SK-N-SH (cell line): ENCODE measurements at regions not wholly inside any gene's neighbourhood (a gene's known extent, or its start where the extent isn't known, plus 50 kb on each side); places are given as distances from the start of the nearest gene placed in this dataset.
"Not testable (repeated sequence)": the region's sequence is repeated elsewhere in the genome, so short reads cannot be mapped to it uniquely, and the experiment has no call there.

Source experiments
- CTCF ChIA-PET: fragments of 300-600, 350-600 bp; formaldehyde crosslinking; extraction: SDS; loops from one replicate; lab custom pipeline; 2021; lab: Yijun Ruan, JAX
- POLR2A ChIA-PET: fragments of 350-600 bp; sonication (Branson Sonifier 250); formaldehyde crosslinking; extraction: SDS; loops from one replicate; lab custom pipeline; 2020; ENCODE audit warnings: antibody characterized with exemption, inconsistent platforms; lab: Yijun Ruan, JAX
- DNase-seq: peaks from one replicate; pipeline ENCODE4 v3.0.0; 2012
- H2AFZ ChIP-seq: fragments of 200-600 bp; sonication (generic); 2 replicates; pipeline ENCODE4 v1.8.1; 2016; ENCODE audit warnings: antibody characterized with exemption, mild to moderate bottlenecking, low read depth
- H3F3A ChIP-seq: fragments of 200-600 bp; sonication (generic); replicated peaks from 2 replicates; pipeline ENCODE3; 2016; ENCODE audit warnings: antibody characterized with exemption, mild to moderate bottlenecking; ENCODE audit not compliant: insufficient read depth
- H3K27ac ChIP-seq, 2 experiments: fragments of 200-500 bp in 1 of 2; fragments of 200-600 bp in 1 of 2; sonication (Bioruptor generic) in 1 of 2; sonication (generic), shearing (Covaris generic) in 1 of 2; 2 replicates each; pipeline versions ENCODE4 v1.5.1 to v1.6.1; 2014 to 2016; ENCODE audit warnings: low read depth in 2 of 2, inconsistent platforms in 1 of 2, low read length in 1 of 2, mild to moderate bottlenecking in 1 of 2, mixed read lengths in 1 of 2
- H3K27me3 ChIP-seq: fragments of 200-600 bp; sonication (generic), shearing (Covaris generic); 2 replicates; pipeline ENCODE4 v1.6.1; 2016; ENCODE audit warnings: mixed run types; ENCODE audit not compliant: insufficient read depth
- H3K36me3 ChIP-seq, 2 experiments: fragments of 200-500 bp in 1 of 2; fragments of 200-600 bp in 1 of 2; sonication (Bioruptor generic) in 1 of 2; sonication (generic) in 1 of 2; replicated peaks in 1 of 2; 2 replicates each; pipeline versions ENCODE3 to v1.5.1; 2014 to 2016; ENCODE audit warnings: low read length in 1 of 2, mild to moderate bottlenecking in 1 of 2; ENCODE audit not compliant: insufficient read depth in 2 of 2, control insufficient read depth in 1 of 2
- H3K4me1 ChIP-seq, 2 experiments: fragments of 200-500 bp in 1 of 2; fragments of 200-600 bp in 1 of 2; sonication (Bioruptor generic) in 1 of 2; sonication (generic), shearing (Covaris generic) in 1 of 2; 2 replicates each; pipeline versions ENCODE4 v1.5.1 to v1.6.1; 2014 to 2016; ENCODE audit warnings: low read depth in 1 of 2, low read length in 1 of 2, mixed run types in 1 of 2; ENCODE audit not compliant: insufficient read depth in 2 of 2, control insufficient read depth in 1 of 2
- H3K4me2 ChIP-seq: fragments of 200-600 bp; sonication (generic), shearing (Covaris generic); 2 replicates; pipeline ENCODE4 v1.6.1; 2017; ENCODE audit warnings: mixed run types
- H3K4me3 ChIP-seq, 2 experiments: fragments of 200-500 bp in 1 of 2; fragments of 200-600 bp in 1 of 2; sonication (Bioruptor generic) in 1 of 2; sonication (generic), shearing (Covaris generic) in 1 of 2; 2 replicates each; pipeline versions ENCODE4 v1.5.1 to v1.8.1; 2014 to 2016; ENCODE audit warnings: low read depth in 2 of 2, inconsistent platforms in 1 of 2, low read length in 1 of 2, mild to moderate bottlenecking in 1 of 2, mixed read lengths in 1 of 2, moderate library complexity in 1 of 2
- H3K79me2 ChIP-seq: fragments of 200-600 bp; sonication (generic); 2 replicates; pipeline ENCODE4 v1.8.1; 2017; ENCODE audit warnings: mild to moderate bottlenecking; ENCODE audit not compliant: insufficient read depth
- H3K9ac ChIP-seq: fragments of 200-600 bp; sonication (generic); 2 replicates; pipeline ENCODE4 v1.6.1; 2017; ENCODE audit warnings: mixed run types
- H3K9me2 ChIP-seq: fragments of 200-600 bp; sonication (generic); 2 replicates; pipeline ENCODE4 v1.6.1; 2017; ENCODE audit warnings: mixed run types
- H3K9me3 ChIP-seq: fragments of 200-600 bp; sonication (generic); 2 replicates; pipeline ENCODE4 v1.6.1; 2017; ENCODE audit warnings: mixed run types, mild to moderate bottlenecking, moderate library complexity
- H4K20me1 ChIP-seq: fragments of 200-600 bp; sonication (generic); 2 replicates; pipeline ENCODE4 v1.6.1; 2017; ENCODE audit warnings: mild to moderate bottlenecking, mixed run types; ENCODE audit not compliant: insufficient read depth
- WGBS: methylation state at CpG from one replicate; pipeline ENCODE4 v1.1.6; 2017; ENCODE audit warnings: low lambda C conversion rate; 5-methylcytosine and 5-hydroxymethylcytosine counted together

DNA sequence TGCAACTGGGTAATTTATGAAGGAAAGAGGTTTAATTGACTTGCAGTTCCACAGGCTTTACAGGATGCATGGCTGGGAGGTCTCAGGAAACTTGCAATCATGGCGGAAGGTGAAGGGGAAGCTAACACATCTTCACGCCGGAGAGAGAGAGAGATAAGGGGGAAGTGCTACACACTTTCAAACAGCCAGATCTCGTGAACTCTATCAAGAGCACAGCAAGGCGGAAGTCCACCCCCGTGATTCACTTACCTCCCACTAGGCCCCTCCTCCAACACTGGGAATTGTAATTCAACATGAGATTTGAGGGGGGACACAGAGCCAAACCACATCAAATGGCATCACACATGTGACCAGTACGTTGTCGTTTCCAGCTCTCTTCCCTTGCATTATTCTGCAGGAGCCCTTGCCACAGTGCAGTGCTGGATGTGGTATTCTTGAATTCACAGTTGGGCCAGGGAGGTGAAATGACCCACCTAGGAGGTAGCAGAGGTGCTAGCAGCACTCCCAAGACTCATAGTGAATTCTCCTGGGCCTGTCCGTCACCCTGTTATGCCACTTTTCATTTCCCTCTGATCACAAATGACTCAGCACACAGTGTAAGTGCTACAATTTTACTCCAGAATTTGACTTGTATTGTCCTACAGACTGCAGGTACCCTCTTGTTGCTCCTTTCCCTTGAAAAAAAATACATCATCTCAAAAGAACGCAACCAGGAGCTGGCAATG is 179.2 kb upstream of the PLGLB2 start:
- H2AFZ ChIP-seq, H3K79me2 ChIP-seq, POLR2A ChIA-PET, H3K9ac ChIP-seq, H3F3A ChIP-seq, H3K4me2 ChIP-seq, CTCF ChIA-PET, H3K4me1 ChIP-seq, H3K36me3 ChIP-seq, H3K9me3 ChIP-seq, H3K9me2 ChIP-seq, H3K4me3 ChIP-seq, H4K20me1 ChIP-seq, H3K27ac ChIP-seq, H3K27me3 ChIP-seq, DNase-seq: not testable (repeated sequence)
- WGBS = 98% methylated on average over 8 of the region's 10 CpGs

DNA sequence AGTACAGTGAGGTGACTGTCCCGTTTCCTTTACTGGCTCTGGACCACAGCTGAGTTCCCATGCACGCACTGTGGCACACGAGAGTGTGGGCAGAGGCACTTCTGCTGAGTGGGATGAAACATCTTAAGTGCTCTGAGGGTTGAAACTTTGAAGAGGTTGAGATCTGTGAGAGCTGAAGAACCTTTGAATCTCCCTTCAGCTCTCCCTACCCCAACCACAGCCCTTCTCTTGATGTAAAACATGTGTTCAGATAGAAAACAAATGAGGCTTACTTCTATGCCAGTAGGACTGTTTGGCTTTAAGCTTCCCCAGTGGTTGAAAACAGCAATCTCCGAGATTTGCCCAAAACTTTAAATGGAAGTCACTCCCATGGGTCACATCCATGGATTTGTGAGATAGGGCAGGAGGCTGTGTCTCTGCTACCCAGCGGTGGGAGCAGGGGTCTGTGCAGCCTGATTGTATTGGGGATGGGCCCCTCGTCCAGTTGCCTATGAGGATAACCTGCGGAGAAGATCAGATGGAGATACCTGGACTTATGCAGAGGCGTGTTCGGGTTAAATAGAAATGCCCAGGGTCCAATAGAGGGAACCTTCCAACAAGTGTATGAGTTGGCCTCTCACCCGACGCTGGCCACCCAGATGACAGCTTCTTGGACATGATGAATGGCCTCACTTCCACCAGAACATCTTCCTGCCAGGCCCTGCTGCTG is 178.0 kb upstream of the PLGLB2 start:
- WGBS = 98% methylated on average over 9 of the region's 11 CpGs
- H3K27me3 ChIP-seq, H3K4me1 ChIP-seq, H3K9me2 ChIP-seq, H3K36me3 ChIP-seq, H3K79me2 ChIP-seq, H3K9me3 ChIP-seq, CTCF ChIA-PET, POLR2A ChIA-PET, H3K4me2 ChIP-seq, H2AFZ ChIP-seq, H3K27ac ChIP-seq, DNase-seq, H3F3A ChIP-seq, H4K20me1 ChIP-seq, H3K4me3 ChIP-seq, H3K9ac ChIP-seq: not testable (repeated sequence)

DNA sequence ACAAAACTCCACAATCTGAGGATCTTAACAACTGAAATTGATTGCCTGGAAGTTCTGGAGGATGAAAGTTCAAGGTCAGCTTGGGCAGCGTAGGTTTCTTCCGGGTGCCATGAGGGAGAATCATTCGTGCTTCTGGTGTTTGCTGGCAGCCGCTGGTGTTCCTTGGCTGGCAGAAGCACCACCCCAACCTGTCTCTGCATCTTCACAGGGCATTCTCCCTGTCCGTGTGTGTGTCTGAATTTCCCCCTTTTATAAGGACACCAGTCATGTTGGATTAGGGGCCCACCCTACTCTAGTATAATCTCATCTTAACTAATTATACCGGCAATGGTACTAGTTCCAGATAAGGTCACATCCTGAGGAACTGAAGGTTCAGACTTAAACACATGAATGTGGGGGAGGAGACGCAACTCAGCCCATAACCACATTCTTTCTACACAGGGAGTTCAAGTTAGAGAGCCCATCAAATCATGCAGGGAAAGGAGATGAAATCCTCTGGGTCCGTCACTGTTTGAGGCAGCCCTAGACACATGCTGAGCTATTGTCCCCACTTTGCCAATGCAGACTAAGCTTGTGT is 175.9 kb upstream of the PLGLB2 start:
- H3K36me3 ChIP-seq, H3K27me3 ChIP-seq, H3K4me3 ChIP-seq, H4K20me1 ChIP-seq, H3K79me2 ChIP-seq, CTCF ChIA-PET, H3K9ac ChIP-seq, H3K4me2 ChIP-seq, H3K9me2 ChIP-seq, POLR2A ChIA-PET, H3K9me3 ChIP-seq, H3K4me1 ChIP-seq, H3K27ac ChIP-seq, H2AFZ ChIP-seq, DNase-seq, H3F3A ChIP-seq: not testable (repeated sequence)
- whole genome bisulfite sequencing = 100% methylated on average over 1 of the region's 8 CpGs

DNA sequence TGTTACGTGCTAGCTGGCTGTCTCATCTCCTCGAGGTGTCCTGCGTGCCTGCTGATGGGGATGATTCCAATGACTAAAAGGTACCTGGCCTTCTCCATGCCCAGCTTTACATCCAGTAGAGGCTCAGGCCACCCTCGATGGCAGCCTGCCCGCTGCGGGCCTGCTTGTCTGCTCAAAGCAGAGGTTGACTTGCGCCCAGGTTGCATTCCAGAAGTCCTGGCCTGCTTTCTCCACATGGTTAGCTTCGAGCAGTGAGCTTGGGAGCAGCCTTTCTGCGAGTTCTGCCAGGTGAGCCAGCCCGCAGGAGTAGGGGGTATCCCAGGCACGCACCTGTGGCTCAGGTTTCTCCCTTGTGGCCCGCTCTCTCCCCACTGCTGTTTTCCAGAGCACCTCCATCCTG is 175.0 kb upstream of the PLGLB2 start:
- CTCF ChIA-PET, POLR2A ChIA-PET: not testable (repeated sequence)

DNA sequence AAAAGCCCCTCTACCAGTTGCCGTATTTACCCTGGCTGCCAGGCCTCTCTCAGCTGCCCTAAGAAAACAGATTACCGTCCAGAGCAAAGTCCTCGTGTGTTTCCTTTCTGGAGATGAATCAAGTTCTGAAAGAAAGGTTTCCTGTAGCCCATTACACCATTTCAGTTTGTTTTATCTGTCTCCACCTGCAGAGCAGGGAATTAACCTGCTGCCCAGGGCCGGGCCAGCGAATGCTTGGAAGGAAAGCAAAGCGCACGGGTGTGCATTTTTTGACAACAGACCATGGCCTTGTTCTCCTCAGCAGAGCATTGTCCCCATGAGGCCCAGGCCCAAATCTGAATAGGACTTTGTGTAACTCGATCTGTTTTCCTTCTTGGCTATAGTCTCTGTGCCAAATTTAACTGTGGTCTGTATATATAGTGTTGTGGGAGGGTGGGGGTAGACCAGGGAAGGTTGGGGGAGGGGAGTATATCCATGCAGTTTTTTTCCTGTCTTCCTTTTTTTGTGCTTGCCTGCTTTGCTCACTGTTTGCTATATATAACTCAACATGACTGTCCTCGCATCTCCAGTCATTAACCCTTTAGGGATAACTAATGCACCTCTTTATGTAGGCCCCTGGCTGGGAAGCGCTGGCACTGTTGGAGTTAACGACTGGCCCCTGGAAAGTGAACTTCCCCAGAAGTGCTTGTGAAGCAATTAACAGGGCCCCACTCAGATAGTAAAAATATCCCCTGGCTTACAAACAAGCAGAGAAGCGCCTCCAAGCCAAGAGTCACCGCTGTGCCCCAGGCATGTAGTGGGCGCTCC is 174.3 kb upstream of the PLGLB2 start:
- H3K9ac ChIP-seq, CTCF ChIA-PET, H3K4me1 ChIP-seq, H3K9me3 ChIP-seq, H3K9me2 ChIP-seq, H3K4me2 ChIP-seq, H3K79me2 ChIP-seq, POLR2A ChIA-PET, H3K4me3 ChIP-seq, H3K27ac ChIP-seq, DNase-seq, H3K36me3 ChIP-seq, H2AFZ ChIP-seq, H3F3A ChIP-seq, H4K20me1 ChIP-seq, H3K27me3 ChIP-seq: not testable (repeated sequence)
- no CpG with 5 or more reads among the region's 14 CpGs for WGBS

More for the DNA sequence above, 175.0 kb upstream of the PLGLB2 start:
- H3K9ac ChIP-seq, H3K79me2 ChIP-seq, H2AFZ ChIP-seq, H3K9me2 ChIP-seq, H3K36me3 ChIP-seq, DNase-seq, H3K9me3 ChIP-seq, H3K27me3 ChIP-seq, H4K20me1 ChIP-seq, H3K4me3 ChIP-seq, H3F3A ChIP-seq, H3K4me2 ChIP-seq, H3K4me1 ChIP-seq, H3K27ac ChIP-seq: not testable (repeated sequence)
- WGBS = no CpG with 5 or more reads among the region's 12 CpGs
